HFF-Myc (cell line): ENCODE measurements at regions not wholly inside any gene's neighbourhood (a gene's known extent, or its start where the extent isn't known, plus 50 kb on each side); places are given as distances from the start of the nearest gene placed in this dataset.

Experiments
- DNase-seq: peaks from one replicate; pipeline ENCODE4 v3.0.0-alpha.2; 2011; ENCODE audit warnings: low read depth; ENCODE audit errors: extremely low read depth
- H3K4me3 ChIP-seq: replicated peaks from 2 replicates; pipeline ENCODE4 v1.5.1; 2011; ENCODE audit warnings: low read depth, mild to moderate bottlenecking, control low read depth, low read length
- TF ChIP-seq, protein P1 (sequence below): IDR thresholded peaks from 2 replicates; pipeline ENCODE4 v1.5.1; 2012; ENCODE audit warnings: mild to moderate bottlenecking, low read depth, low read length, control low read depth; ENCODE audit errors: missing control alignments

DNA sequence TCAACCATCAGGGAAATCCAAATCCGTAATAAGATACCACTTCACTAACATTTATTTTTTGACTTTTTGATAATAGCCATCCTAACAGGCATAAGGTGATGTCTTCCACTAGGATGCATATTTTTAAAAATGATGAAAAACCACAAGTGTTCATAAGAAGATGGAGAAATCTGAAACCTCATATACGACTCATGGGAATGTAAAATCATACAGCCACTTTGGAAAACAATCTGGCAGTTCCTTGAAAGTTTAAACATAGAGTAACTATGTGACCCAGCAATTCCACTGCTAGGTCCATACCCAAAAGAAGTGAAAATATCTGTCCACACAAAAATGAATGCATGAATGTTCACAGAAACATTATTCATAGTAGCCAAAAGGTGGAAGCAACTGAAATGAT is 431.0 kb downstream of the ENC1 start:
- H3K4me3 ChIP-seq: no peak overlapping the region
- TF ChIP-seq, protein P1, sequence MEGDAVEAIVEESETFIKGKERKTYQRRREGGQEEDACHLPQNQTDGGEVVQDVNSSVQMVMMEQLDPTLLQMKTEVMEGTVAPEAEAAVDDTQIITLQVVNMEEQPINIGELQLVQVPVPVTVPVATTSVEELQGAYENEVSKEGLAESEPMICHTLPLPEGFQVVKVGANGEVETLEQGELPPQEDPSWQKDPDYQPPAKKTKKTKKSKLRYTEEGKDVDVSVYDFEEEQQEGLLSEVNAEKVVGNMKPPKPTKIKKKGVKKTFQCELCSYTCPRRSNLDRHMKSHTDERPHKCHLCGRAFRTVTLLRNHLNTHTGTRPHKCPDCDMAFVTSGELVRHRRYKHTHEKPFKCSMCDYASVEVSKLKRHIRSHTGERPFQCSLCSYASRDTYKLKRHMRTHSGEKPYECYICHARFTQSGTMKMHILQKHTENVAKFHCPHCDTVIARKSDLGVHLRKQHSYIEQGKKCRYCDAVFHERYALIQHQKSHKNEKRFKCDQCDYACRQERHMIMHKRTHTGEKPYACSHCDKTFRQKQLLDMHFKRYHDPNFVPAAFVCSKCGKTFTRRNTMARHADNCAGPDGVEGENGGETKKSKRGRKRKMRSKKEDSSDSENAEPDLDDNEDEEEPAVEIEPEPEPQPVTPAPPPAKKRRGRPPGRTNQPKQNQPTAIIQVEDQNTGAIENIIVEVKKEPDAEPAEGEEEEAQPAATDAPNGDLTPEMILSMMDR: no peak
- no peak for DNase-seq

DNA sequence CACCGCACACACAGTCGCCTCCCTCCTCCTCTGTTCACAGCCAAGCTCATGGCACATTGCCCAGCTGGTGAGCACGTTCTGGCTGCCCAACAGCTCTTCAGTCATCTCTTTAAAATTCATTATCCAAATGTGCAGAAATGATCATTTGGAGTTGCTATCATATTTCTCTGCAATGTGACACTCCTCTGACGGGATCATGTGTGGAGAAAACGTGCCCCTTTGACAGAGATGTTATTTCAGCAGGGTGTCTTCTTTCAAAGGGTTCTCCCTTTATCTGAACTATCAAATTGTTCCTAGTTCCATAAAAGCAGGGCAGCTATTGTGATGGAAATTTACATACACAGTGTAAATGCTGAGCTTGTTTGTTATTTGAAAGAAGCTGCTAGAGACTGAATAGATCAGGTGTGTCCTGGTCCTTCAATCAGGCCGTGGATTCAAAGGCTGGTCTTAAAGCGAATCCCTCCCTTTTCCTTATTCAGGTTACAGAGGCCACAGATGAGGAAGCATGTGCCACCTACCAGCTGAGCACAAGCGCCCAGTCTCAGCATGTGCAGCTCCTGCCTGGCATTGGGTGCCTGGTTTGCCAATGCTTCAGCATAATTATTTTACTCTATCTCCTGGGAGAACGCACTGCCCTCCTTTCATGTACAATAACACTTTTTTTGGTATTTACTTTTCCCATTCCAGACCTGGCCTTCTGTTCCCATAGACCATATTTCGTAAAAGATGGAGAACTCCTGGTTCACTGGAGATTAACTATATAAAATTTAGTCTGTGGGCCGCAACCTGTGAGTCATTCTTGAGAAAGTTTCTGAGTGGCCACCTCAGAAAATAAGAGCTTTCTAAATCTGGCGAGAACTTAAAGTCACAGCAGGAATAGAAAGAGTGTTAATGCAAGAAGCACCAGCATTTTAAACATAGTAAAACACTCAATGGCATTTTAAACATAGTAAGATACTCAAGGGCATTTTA is 433.7 kb downstream of the ENC1 start:
- H3K4me3 ChIP-seq: no peak overlapping the region
- DNase-seq: peak; percentile 55
- TF ChIP-seq, protein P1: no peak

DNA sequence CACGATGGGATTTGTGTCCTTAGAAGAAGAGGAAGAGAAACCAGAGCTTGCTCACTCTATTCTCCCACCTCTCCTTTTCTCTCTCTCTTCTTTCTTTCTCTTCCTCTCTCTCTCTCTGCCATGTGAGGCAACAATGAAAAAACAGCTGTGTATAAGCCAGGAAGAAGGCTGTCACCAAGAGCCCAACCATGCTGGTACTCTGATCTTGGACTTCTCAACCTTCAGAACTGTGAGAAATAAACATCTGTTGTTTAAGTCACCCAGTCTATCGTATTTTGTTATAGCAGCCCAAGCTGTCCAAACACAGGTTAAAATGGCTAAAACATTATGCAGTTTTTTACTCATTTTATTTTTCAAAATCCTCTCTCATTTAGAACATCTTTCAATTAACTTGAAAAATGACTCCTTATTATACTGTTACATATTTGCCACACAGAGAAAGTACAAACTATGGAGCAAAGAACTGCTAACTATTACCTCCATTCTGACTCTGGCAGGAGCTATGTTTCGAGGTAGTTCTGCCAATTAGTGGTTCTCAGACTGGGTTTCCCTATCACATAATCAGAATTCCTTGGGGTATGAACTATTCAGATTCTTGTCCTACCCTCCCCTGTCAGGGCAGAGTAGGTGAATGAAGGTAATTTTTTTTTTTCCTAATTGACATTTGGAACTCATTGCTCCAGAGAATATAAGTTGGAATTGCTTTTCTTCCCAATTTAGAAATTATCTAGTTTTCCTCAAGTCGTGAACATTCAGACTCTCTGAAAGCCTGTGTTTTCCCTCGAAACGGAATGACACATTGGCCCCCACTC is 434.6 kb downstream of the ENC1 start:
- no peak overlapping the region for H3K4me3 ChIP-seq
- DNase-seq: no peak
- TF ChIP-seq, protein P1: no peak

DNA sequence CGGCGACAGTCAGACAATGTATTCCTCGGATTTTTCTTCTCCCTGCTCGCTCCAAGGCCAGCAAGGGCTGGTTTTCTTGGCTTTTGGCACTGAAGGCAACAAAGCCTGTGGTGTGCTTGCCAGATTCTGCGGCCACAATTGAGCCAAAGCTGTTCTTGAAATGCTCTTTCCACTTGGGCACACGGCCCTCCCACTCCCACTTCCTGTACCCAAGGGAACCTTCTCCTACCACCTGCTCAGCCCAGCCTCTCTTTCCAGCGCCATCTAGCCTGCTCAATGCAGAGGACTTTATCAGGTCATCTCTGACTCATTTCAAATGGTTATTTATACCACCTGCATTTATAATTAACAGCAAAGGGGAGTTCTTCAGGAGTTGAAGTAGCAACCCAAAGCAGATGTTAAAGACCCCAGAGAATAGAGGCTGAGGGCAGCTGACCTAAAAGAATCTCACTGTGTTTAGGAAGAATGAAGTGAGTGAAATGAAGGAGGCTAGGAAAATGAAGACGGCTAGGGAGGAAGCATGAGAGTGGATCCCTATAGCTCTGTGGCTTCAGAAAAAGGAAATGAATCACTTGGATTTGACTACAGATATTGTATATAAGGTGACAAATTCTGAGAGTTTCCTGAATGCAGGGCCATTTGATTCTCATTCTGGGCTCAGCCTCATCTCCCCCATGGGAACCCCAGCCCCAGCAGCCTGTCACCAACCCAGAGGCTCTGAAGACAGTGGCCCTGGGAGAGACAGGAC is 439.0 kb downstream of the ENC1 start:
- no peak overlapping the region for H3K4me3 ChIP-seq
- TF ChIP-seq, protein P1: no peak
- DNase-seq: peak; percentile 56

DNA sequence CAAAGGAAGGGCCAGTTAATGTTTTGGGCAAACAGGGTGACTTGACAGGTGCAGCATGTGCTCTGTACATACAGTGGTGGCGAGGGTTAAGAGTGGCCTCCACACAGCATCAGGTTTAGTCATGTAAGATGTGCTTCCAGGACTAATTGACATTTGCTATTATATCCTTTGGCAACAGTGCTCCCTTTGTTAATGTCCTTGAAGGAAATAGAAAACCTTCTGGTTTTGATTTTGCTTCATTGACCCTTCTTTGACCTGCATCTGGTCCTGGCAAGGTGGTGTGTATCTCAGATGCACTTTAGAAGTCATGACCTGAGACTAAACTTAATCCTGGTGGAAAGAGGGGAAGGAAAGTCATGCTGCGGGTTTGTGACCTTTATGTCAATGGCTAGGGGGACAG is 440.0 kb downstream of the ENC1 start:
- TF ChIP-seq, protein P1: no peak
- peak; percentile 30 for DNase-seq
- H3K4me3 ChIP-seq: no peak overlapping the region

DNA sequence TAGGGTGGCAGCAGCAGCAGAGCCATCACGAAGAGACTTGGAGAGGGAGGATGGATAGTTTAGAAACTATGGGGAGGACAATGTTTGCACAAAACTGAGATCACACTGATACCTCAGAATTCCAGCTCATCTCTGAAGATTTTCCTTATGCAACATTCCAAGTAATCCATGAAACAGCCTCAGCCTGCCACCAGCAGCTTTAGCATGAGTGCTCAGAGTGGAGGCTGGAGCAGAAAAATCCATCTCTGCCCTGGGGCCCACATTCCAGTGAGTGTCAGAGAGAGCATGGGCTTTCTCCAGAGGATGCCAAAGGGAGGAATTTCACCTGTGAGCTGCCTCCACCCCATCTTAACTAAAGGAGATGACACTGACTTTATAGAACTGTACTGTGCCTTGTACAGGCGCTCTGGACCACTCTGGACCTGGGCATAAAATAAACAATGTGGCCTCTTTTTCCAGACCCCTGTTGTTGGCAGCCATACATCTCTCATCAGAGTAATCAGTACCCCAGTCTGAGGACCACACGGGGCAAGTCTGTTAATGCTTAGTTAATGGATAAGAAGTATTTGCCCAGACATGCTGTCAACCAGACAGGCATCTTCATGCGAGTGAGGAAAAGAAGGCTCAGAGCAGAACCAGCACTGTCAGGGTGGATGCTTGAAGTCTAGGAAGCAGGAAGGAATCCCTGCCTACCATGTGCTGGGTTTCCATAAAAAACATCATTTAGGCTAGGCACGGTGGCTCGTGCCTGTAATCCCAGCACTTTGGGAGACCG is 440.9 kb downstream of the ENC1 start:
- DNase-seq: no peak
- no peak overlapping the region for H3K4me3 ChIP-seq
- TF ChIP-seq, protein P1: no peak
